ENCODE measurements at regions not wholly inside any gene's neighbourhood (a gene's known extent, or its start where the extent isn't known, plus 50 kb on each side); places are given as distances from the start of the nearest gene placed in this dataset.
"Not testable (repeated sequence)": the region's sequence is repeated elsewhere in the genome, so short reads cannot be mapped to it uniquely, and the experiment has no call there.

DNA sequence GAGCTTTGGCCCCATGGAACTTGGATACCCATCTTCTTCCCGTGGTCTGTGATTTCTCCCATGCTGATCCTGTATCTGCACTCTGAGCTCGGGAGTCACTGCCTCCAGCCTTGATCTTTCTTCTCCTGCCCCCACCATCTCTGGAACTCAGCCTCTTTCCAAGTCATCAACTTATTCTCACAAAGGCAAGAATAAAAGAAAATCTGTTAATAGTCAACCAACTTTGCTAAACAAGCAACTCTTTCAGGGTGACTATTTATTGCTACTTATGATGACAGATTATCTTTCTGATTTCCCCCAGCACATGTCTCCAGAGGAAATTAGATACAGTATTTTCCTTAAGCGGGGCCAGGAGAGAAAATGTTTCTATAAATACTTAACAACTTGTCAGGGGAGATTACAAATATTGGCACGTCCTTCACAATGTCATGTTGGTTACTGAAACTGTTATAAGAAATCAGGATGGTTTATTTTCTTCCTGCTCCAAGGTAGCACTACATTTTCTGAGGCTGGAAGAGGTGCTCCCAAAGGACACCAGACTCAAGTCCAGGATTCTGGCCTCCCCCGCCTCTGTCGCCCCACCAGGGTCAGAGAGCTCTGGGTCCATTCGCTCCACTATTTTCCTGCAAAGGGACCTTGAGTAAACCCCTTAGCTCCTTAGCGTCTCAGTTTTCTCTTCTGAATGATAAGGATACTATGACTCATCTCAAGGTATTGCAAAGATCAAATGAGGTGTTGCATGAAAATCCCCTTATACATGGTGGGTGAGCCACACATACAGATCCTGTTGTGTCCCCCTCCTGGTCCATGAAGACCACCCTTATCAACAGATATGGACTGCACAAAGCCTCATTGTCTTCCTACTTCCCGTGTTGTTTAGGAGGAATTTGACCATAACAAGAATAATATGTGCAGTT is 205.2 kb upstream of the WSCD1 start:
- no peak for DNase-seq (ENCODE audit: low read depth)

DNA sequence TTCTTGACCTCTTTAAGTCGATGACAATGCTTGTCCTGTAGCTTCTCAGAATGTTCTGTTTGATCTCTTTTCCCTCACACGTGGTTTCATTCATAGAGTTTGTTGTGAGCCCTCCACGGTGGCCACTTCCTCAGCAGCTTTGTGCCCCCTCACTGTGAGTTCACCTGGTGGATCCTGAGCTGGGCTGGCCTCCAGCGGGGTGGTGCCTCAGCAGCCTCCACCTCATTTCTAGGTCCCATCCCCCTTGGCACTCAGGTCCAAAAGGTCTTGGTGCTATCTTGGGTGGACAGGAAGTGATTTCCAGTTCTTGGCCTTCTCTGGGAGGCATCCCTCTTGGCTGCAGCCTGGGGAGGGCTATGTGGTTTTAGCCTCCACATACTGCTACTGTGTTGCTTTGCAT is 203.2 kb upstream of the WSCD1 start:
- no peak for DNase-seq (ENCODE audit: low read depth)

GRCh38 chr17:5869041-5869745 is 201.0 kb upstream of the WSCD1 start:
- no peak for DNase-seq (ENCODE audit: low read depth)

GRCh38 chr17:5870231-5870953 is 199.8 kb upstream of the WSCD1 start:
- DNase-seq (ENCODE audit: low read depth), result no peak

DNA sequence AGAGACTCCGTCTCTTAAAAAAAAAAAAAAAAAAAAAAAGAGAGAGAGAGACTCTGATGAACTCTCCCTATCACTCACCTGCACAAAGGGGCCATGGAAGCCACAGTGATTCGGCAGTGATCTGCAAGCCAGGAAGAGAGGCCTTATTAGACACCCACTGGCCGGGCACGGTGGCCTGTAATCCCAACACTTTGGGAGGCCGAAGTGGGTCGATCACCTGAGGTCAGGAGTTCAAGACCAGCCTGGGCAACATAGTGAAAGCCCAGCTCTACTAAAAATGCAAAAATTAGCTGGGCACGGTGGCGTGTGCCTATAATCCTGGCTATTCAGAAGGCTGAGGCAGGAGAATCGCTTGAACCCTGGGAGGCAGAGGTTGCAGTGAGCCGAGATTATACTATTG is 198.5 kb upstream of the WSCD1 start:
- DNase-seq (ENCODE audit: low read depth), result no peak

DNA sequence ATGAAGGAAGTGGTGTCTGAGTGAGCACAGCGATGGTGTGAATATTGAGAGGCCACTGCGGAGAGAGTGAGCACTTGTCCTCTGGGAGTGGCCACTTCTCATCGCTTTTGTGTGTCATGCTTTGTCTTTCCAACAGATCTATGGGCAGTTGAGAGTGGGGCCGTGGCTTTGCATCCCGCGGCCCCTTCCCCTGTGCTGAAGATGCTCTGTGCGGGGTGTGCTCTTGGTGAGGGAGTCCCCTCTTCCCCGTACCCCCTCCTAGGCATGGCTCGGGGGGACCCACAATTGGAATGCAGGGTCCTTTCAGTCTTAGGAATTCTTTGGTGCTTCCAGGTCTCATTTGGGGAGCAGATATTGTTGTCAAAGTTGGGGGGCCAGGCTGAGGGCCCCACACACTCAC is 197.3 kb upstream of the WSCD1 start:
- no peak for DNase-seq (ENCODE audit: low read depth)

GRCh38 chr17:5873781-5874180 is 196.4 kb upstream of the WSCD1 start:
- no peak for DNase-seq (ENCODE audit: low read depth)

DNA sequence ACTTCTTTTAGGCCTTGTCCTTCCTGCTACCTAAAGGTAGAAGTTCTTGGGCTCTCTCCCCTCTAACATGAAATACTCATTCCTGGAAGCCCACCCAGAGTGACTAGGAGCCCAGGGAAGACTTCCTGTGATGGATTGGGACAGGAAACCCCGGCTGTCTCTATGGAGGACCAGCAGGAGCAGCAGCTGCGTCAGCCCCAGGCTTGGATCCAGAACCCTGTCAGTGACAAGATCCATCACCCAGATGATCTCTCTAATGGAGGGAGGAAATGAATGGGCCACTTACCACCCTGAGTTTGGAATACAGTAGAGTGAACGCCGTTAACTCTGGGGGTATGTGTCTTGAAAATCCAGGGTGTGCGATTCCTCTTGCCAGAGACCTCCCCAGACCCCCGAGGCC is 195.7 kb upstream of the WSCD1 start:
- DNase-seq (ENCODE audit: low read depth), result no peak

GRCh38 chr17:5877366-5877765 is 192.8 kb upstream of the WSCD1 start:
- DNase-seq (ENCODE audit: low read depth), result no peak

- no peak for DNase-seq (ENCODE audit: low read depth)
These were observed 192.2 kb upstream of the WSCD1 start for GRCh38 chr17:5877948-5878347.

- DNase-seq (ENCODE audit: low read depth), result no peak
These were observed 188.3 kb upstream of the WSCD1 start for GRCh38 chr17:5881849-5882248.

DNA sequence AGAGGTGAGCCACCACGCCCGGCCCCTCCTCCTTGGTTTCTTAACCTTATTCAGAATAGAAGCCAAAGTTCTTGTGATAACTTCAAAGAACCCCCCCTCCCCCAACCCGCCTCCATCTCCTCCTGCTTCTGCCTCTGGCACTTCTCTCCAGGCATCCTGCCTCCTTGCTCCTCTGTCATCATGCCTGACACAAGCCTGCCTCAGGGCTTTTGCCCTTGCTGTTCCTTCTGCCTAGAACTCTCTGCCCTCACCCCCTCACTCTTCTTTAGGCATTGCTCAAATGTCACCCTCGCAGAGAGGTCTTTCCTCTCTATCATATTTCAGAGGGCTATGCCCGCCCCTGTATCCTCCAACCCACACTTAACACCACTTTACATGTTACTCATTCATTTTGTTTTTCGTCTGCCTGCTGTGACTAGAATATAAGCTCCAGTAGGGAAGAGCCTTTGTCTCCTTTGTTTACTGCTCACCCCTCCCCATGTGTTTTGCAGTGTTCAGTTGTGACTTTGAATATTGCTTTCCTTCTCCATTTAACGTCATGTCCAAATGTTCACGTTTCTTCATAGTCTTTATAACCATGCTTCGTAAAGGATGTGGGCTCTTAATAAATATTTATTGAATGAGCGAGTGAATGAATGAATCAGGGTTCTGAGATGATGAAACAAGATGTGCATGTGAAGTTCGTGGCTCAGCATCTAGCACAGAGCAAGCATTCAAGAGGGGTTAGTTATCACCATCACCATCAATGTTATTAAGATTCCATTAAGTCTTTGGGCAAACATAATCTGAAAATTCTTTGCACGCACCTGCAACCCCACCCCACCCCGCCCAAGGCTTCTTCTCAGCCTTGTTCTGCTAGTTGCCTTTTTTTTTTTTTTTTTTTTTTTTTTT is 186.2 kb upstream of the WSCD1 start:
- DNase-seq (ENCODE audit: low read depth), result no peak

GRCh38 chr17:5885336-5885735 is 184.8 kb upstream of the WSCD1 start:
- DNase-seq (ENCODE audit: low read depth), result no peak

DNA sequence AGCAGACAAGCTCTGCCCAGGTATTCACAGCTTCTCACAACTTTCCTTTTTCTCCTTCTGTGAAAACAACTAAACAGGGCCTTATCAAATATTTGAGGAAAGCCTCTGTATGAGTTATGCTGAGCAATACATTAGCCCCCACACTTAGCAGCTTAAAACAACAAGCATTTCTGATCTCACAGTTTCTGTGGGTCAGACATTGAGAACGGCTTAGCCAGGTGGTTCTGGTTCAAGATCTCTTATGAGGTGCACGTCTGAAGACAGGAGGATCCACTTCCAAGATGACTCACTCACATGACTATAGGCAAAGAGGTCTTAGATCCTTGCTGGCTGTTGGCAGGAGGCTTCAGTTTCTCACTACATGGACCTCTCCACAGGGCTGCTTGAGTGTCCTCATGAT is 181.4 kb upstream of the WSCD1 start:
- no peak for DNase-seq (ENCODE audit: low read depth)

- no peak for DNase-seq (ENCODE audit: low read depth)
These were observed 177.1 kb upstream of the WSCD1 start for GRCh38 chr17:5892921-5893675.

GRCh38 chr17:5893741-5894140 is 176.4 kb upstream of the WSCD1 start:
- no peak for DNase-seq (ENCODE audit: low read depth)

- DNase-seq (ENCODE audit: low read depth), result no peak
These were observed 174.9 kb upstream of the WSCD1 start for GRCh38 chr17:5895276-5895675.

DNA sequence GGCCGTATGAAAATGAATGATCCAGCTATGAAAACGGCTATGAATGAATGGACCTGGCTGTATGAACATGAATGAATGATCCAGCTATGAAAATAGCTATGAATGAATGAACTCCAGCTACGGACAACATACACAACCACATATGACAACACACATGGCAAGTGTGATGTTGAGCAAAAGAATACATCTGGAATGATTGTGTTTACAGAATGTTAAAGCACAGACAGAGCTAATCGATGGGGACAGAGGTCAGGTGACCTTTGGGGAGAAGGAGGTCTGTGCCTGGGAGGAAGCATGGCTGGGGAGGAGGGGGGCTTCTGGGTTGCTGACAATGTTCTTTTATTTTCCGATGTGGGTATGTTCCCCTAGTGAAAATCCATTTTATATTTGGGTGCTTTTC is 174.0 kb upstream of the WSCD1 start:
- DNase-seq (ENCODE audit: low read depth), result no peak

DNA sequence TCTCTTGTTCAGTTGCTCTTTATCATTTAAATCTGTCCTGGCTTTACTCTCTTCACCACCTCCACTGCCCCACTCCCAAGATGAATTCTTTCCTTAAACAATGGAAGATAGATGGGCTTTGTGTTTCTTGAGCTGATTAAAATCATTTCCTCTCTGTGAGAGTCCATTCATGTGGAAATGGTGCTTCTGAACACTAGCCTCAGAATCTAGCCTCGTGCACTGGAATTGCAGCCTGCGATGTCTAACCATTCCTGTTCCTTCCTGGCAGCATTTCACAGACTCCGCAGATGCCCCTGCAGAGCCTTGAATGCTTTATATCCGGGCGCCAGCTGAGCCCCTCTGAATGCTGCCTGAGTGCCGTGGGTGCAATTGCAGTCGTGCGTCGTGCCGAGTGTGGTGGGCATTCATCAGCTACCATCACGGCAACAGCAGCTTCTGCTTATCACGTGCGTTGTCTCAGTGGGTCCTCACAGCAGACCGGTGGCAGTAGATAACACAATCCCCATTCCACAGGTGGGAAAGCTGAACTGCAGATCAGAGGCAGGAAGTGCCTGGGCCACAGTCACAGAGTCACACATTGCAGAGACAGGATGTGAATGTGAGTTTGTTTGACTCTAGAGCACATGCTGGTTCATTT is 172.8 kb upstream of the WSCD1 start:
- no peak for DNase-seq (ENCODE audit: low read depth)

DNA sequence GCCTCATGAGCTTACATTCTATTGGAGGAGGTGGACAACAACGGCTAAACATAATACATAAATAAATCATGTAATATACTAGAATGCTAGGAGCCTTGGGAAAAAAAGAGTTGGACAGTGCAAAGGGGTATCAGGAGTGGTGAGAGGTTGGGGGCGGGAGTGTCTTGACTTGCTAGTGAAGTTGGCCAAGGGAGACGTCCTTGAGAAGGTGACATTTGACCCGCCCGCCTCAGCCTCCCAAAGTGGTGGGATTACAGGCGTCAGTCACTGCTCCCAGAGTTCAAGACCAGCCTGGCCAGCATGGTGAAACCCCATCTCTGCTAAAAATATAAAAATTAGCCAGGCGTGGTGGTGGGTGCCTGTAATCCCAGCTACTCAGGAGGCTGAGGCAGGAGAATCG is 172.2 kb upstream of the WSCD1 start:
- DNase-seq (ENCODE audit: low read depth), result not testable (repeated sequence)

- DNase-seq (ENCODE audit: low read depth), result no peak
These were observed 171.8 kb upstream of the WSCD1 start for GRCh38 chr17:5898406-5898805.
